Fibroblast of pulmonary artery (primary cell): ENCODE measurements at regions not wholly inside any gene's neighbourhood (a gene's known extent, or its start where the extent isn't known, plus 50 kb on each side); places are given as distances from the start of the nearest gene placed in this dataset.
A peak's percentile ranks its signal among the peaks of the same experiment; 100 is the strongest.

Experiments used
- DNase-seq: peaks from one replicate; pipeline ENCODE4 v3.0.0-alpha.2; 2010; ENCODE audit warnings: low read depth
- H3K4me3 ChIP-seq: replicated peaks from 2 replicates; pipeline ENCODE4 v1.5.1; 2011; ENCODE audit warnings: low read depth, mild to moderate bottlenecking, control low read depth, low read length, moderate library complexity
- CTCF ChIP-seq: IDR thresholded peaks from 2 replicates; pipeline ENCODE4 v1.5.1; 2011; ENCODE audit warnings: mild to moderate bottlenecking, control low read depth, low read length, inconsistent platforms; ENCODE audit errors: missing control alignments

DNA sequence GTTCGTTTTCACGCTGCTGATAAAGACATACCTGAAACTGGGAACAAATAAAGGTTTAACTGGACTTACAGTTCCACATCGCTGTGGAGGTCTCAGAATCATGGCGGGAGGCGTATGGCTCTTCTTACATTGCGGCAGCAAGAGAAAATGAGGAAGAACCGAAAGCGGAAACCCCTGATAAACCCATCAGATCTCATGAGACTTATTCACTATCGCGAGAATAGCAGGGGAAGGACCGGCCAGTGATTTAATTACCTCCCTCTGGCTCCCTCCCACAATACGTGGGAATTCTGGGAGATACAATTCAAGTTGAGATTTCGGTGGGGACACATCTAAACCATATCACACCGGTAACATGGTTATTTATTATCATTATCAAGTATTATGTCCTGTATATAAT is 2204.5 kb downstream of the ARAP2 start:
- TF ChIP-seq CTCF, result no peak
- no peak overlapping the region for H3K4me3 ChIP-seq
- DNase-seq, result no peak

- DNase-seq, result peak; percentile 13
- no peak overlapping the region for H3K4me3 ChIP-seq
- no peak for TF ChIP-seq CTCF
Observed at GRCh38 chr4:34043131-34043530, 2201.2 kb downstream of the ARAP2 start.

DNA sequence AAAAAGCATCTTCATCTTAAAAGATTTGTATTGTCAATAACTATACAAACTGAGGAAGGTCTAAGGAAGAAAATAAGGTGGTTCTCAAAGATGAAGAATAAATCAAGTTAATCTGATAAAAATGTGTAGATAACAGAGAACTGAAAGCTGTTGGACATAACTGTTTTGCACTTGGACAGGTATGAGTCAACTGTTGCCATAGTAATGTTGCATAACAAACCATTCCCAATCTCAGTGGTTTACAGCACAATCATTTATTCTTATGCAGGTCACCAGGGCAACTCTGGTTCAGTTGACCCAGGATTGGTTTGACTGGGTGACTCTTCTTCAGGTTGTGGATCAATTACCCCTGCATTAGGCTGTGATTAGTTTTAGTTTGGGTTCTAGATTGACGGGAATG is 2197.7 kb downstream of the ARAP2 start:
- DNase-seq, result peak; percentile 81
- TF ChIP-seq CTCF, result no peak
- no peak overlapping the region for H3K4me3 ChIP-seq

DNA sequence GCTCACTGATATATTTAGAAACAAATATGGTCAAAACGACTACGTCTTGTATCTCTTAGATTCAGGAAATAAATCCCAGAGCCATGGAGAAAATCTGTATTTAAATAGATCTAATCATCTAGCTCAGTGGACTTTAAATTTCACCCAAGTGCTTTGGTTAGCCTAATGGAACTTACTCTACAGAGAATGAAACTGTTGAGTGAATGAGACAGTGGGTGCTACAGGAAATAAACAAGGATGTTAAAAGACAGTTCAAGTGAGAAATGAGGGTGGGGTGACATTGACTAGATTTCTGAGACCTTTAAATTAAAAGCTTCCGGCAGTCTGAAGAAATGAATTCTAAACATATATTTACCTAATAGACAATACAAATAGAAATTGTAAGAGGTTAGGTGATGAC is 2197.0 kb downstream of the ARAP2 start:
- H3K4me3 ChIP-seq, result no peak overlapping the region
- no peak for TF ChIP-seq CTCF
- no peak for DNase-seq

GRCh38 chr4:34066126-34066525 is 2178.2 kb downstream of the ARAP2 start:
- no peak for DNase-seq
- H3K4me3 ChIP-seq, result no peak overlapping the region
- TF ChIP-seq CTCF, result no peak

DNA sequence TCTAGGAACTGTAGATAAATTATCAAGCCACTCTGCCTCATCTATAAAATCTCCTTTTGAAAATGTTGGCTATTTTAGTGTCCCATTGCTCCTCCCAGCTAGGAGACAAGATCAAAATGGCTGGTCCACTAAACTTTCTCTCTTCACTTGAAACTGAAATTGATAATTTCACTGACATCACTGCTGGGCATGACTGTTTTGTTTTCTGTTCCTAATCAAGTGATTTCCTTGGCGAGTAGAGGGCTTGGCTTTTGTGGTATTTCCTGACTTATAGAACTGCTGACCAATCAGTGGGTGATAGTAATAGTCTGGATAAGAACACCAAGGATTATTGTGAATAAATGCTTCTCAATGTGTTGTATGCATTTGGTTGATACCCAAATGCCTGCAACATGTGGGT is 2152.9 kb downstream of the ARAP2 start:
- no peak overlapping the region for H3K4me3 ChIP-seq
- peak; percentile 57 for DNase-seq
- no peak for TF ChIP-seq CTCF

DNA sequence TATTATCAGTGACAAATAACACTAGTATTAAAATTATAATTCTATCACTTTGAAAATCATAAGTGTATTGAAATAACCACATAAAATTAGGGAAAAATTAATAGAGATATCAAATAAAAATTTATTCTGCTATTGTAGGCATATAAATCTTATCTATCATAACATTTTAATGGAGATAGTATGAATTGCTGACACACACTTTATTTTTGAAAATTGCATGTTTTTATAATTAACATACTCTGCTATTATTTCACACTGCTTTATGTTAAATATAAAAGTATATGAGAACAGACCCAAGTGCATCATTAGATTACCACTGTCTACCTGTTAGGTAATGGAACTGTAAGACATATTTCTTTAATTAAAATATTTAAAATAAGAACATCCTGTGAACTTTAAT is 2150.2 kb downstream of the ARAP2 start:
- no peak overlapping the region for H3K4me3 ChIP-seq
- TF ChIP-seq CTCF, result no peak
- no peak for DNase-seq
